GM19043 (cell line): ENCODE measurements at regions not wholly inside any gene's neighbourhood (a gene's known extent, or its start where the extent isn't known, plus 50 kb on each side); places are given as distances from the start of the nearest gene placed in this dataset.

Experiments used
- ATAC-seq: cut with Tn5 transposase; IDR thresholded peaks from one replicate; pipeline ENCODE4 v1.9.1; 2021; ENCODE audit warnings: low read depth; ENCODE audit not compliant: unreplicated experiment

DNA sequence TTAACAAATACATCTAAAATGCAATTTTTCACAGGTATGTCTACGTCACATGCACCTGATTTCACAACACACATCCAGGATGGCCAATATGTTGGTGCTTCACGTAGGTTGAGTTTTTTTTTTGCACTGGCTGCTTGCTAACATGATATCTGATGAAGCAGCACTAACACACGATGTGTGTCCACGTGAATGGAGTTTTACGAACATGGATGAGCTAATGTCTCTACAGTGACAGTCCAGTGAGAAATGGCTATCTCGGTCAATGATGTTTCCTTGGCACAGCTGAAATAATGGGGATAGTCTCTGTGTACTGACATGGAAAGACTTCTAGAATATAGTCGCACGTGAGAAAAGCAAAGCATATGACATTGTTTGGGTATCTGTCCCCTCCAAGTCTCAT is 563.9 kb upstream of the ADARB2 start:
- no peak for ATAC-seq

DNA sequence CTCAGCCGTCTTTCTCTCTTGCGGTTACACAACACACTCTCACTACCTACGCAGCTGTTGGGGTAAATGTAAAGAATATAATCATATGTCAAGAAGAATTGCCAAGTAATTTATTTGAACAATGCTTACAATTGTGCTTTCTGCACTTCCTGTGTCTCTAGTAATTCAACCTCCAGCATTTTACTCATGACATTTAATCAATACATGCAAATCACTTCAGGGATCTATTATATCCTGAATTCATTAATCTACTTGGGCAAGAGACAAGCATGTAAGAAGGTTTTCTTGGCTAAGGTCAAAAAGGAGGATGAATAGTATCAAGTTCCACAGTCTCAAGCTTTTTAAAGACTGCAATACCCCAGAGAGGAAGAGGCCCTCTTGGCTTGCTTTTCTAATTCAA is 562.9 kb upstream of the ADARB2 start:
- no peak for ATAC-seq

- no peak for ATAC-seq
These were observed 559.0 kb upstream of the ADARB2 start for GRCh38 chr10:2296179-2296891.

DNA sequence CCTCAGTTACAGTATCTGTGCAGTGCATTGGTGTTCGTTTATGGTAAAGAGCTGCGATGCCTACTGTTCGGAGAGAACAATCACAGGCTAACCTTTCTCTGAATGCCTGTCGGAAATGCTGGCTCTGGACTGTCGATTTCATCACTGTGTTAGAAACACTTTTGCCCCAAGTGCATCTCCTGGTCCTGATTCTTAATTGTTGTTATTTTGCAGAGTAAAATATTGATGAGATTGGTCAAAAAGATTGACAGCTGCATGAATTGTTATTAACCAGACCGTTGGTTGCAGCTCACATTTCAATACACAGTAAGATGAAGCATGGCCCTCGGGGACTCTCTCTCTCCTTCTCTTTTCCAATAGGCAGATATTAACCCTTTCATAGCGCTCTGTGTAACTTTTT is 557.4 kb upstream of the ADARB2 start:
- ATAC-seq, result no peak

- ATAC-seq, result no peak
These were observed 546.7 kb upstream of the ADARB2 start for GRCh38 chr10:2284071-2284470.

- ATAC-seq, result no peak
These were observed 544.9 kb upstream of the ADARB2 start for GRCh38 chr10:2282202-2282601.

GRCh38 chr10:2280713-2281300 is 543.5 kb upstream of the ADARB2 start:
- no peak for ATAC-seq

DNA sequence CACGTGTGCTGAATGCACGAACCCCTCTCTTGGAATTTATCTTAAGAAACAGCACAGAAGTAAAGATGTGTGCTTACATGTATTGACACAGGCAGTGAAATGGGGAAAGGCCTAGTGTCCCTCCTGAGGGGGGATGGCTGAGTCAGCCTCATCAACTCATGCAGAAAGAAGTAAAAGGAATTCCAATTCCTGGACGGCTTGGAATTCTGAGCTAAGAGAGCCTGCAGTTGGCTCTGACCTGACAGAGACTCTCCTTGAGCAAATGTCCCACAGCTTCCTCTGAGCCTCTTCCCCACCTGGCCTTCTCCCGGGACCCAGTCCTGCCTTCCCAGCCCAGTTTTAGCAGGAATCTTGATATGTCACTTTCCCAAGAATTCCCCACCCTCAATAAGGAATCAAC is 542.4 kb upstream of the ADARB2 start:
- ATAC-seq, result no peak

DNA sequence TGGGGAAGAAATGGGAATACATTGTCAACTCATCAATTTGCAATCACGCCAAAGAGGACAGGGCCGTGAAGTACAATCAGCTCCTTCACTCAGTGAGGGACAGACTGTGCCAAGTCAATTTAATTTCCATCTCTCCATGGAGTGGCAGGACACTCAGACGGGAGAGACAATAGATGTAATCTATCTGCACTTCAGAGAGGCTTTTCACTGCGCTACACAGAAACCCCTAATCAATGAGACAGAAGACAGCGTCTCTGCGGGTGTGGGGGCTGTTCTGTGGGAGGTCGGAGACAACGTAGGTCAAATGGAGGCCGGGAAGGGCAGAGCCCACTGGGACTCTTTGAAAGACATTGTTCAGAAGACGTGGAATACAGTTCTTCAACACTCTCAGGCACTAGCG is 541.0 kb upstream of the ADARB2 start:
- ATAC-seq, result no peak

GRCh38 chr10:2263561-2263960 is 526.2 kb upstream of the ADARB2 start:
- ATAC-seq, result no peak

DNA sequence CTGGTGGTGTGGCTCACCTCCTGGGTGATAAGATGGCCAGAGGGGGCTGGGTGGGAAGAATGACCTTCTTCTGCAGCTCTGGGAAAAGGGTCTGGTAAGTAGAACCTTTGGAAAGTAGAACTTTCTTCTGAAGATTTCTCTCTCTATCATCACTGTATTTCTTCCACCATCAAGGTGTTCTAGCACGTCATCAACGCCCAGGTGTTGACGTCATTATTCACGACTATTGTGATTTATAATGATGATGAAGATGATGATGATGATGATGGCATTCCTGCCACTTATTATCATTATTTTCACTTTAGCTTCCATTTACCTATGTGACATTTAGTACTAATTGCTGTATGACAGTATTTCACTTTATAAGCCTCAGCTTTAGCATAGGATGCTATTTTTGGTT is 525.6 kb upstream of the ADARB2 start:
- no peak for ATAC-seq

DNA sequence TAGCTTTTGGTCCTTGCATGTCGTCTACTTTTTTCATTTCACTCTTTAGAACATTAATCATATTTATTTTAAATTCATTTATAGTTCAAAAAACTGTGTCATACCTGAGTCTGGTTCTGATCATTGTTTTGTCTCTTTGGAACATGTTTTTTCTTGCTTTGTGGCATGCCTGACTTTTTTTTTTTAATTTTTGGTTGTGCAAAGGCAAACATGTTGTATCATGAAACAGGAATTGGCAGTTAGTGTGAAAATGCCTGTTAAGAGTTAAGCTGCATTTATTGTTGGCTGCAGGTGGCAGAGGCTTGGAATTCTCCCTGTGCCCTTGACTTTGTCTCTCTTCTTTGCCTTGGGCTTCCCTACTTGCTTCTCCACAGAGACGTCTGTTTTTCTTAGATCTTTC is 525.0 kb upstream of the ADARB2 start:
- no peak for ATAC-seq

DNA sequence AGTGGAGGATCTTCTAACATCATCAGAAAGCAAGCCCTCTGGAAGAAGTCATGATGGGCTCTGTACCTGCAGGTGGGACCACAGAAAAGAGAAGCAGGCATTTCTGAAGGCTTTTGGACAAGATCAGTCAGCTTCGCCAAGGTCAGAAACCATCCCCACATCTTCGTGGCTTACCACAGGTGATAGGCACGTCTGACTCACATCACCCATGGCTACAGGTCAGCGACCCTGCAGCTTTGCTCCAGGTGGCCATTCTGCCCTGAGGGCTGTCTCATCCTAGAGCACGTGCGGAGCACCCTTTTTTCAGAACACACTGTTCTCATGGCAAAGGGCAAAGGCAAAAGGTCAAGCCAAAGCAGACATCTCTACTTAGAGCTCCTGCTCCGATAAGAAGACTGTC is 518.9 kb upstream of the ADARB2 start:
- ATAC-seq, result no peak

DNA sequence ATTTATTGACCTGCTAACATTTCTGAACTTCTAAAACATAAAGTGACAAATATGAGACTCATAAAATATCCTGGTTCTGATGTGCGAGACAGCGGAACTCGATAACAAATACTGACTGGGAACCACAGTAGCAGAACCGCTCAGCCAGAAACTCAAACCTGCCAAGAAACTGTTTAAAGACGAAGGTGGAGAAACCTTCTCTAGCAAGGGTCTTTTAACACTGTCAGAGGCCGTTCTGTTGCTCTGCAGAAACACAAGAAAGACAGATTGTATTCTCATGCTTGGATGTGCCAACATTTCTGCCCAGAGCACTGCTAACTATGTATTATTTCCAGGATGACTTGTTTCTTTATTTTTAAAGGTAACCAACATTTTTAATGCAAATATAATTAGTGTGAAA is 514.8 kb upstream of the ADARB2 start:
- no peak for ATAC-seq

DNA sequence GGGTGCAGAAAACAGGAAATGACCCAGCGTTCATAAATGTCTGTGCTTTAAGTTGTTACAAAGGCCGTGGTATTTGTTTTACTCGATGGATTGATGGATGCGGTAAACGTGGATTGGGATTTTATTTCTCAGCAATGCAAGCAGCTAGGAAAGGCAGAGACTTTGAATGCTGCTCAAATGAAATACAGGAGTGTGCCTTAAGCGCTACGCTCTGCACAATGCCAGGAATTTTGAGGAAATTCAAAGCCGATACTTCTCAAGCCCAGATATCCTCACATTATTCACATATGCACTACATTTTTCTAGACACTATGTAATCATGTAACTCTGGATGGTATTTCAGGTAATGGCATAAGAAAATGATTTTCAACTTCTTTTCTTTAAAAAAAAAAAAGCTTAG is 514.3 kb upstream of the ADARB2 start:
- ATAC-seq, result no peak

DNA sequence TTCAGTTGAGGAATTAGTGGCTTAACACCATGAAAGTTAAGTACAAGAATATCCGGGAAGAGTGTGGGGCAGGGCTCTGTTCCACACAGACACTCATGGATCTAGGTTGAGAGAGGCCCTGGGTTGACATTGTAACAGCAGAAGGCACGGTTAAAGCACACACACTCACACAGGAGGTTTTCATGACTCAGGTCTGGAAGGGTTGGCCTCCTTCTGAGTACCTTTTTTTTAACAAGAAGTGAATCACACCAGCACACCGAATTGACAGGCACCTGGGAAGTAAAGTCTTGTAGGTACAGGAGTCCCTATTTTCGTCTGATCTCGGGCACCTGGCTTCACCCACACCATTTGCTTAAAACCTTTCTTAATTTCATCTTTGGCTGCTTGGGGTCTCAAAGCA is 509.4 kb upstream of the ADARB2 start:
- no peak for ATAC-seq

- no peak for ATAC-seq
These were observed 508.3 kb upstream of the ADARB2 start for GRCh38 chr10:2245580-2245979.

- ATAC-seq, result no peak
These were observed 507.1 kb upstream of the ADARB2 start for GRCh38 chr10:2244471-2244870.

- no peak for ATAC-seq
These were observed 499.6 kb upstream of the ADARB2 start for GRCh38 chr10:2236876-2237275.

- ATAC-seq, result no peak
These were observed 495.2 kb upstream of the ADARB2 start for GRCh38 chr10:2232479-2232878.

DNA sequence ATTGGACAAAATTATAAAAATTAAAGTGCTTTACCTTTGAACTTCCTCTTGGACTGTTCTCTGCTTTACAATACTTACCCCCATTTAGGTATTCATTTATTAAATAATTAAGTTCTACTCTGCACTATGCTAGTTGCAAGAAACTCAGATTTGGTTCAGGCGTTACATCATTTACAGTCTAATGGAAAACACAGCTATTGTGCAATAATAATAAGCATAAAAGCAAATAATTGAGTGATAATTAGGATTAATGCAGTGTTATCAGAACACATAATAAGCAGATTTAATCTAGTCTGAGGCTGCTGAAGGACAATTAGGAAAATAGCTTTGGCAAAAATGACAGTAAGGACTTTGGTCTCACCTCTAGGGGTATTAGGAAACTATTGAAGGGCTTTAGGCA is 493.2 kb upstream of the ADARB2 start:
- ATAC-seq, result no peak

DNA sequence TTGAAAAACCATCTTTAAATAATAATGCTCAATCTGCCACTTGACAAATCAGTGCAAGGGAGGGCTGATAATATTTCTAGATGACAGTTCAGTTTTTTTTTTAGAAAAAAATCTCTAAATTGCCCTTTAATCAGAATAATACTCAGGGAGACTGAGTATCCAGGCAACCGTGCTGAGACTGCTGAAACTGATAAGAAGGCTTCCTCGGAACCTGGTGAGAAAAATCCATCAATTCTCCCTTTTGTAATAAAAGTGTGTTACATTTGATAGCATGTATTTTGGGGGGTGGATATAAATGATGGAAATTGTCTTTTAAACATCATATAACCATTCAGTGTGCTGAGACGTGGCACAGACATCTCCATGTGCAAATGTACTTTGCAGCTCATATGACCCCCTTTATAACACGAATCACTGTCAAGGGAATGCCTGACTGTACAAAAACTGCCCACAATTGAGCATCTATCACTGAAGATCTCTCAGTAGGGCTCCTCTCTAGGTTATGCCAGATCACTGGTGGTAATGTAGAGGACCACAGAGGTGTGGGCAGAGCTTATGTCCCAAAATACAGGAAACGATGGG is 491.1 kb upstream of the ADARB2 start:
- no peak for ATAC-seq
